ENCODE measurements at regions not wholly inside any gene's neighbourhood (a gene's known extent, or its start where the extent isn't known, plus 50 kb on each side); places are given as distances from the start of the nearest gene placed in this dataset.
"Not testable (repeated sequence)": the region's sequence is repeated elsewhere in the genome, so short reads cannot be mapped to it uniquely, and the experiment has no call there.

DNA sequence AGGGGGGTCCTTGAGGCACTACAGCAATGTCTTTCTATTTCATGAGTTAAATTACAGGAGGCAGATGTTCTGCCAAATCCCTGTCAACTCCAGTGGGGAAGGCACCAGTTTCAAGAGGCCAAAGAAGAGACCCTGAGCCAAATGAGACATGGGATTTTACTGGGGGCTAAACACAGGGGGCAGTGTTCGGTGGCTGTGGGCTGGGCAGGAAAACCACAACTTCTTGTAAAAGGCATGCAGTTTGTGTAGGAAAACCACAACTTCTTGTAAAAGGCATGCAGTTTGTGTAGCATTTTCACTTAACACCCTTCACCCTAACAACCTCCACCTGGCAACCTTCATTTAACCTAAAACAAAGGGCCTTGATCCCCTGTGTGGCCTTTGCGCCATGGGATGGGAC lies 61.0 kb downstream of the POLR2M start:
- no peak for DNase-seq (ENCODE audit: low read depth in 1 of 2, low spot score in 1 of 2)

DNA sequence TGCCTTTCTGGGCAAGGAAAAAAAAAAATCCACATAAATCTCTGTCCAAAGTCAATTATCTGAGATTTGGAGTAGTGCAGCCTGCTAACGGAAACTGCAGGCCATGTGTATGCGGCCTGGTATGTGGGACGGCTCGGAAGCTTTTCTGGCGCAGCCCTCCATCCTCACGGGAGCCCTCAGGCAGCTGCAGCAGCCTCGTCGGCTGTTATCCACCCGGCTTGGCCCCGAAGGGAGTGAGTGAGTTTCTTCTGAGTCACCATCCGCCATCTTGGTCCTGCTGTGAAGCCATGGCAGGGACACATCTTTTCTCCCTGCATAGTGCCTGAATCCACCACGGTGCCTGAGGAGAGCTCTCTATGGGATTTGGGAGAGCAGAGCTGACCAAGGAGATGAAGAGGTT lies 62.8 kb downstream of the POLR2M start:
- DNase-seq (ENCODE audit: low read depth in 1 of 2, low spot score in 1 of 2), result no peak

DNA sequence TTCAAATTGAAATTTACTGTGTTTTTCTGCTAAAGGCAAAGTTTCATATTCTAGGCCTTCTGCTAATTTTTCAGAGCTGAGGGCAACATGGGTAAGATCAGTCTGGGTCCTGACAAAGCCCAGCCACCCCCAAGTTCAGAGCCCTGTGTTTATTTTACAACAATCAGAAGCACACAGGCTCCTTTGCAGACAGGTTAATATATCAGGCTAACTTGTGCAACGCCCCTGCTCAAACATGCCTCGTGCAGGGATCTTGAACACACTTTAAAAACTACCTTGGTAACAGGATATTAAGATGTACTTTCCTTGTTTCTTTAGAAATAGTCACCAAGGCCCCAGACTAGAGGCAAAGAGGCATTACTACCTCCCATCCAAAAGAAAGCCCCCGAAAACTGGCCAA lies 64.0 kb downstream of the POLR2M start:
- no peak for DNase-seq (ENCODE audit: low read depth in 1 of 2, low spot score in 1 of 2)

DNA sequence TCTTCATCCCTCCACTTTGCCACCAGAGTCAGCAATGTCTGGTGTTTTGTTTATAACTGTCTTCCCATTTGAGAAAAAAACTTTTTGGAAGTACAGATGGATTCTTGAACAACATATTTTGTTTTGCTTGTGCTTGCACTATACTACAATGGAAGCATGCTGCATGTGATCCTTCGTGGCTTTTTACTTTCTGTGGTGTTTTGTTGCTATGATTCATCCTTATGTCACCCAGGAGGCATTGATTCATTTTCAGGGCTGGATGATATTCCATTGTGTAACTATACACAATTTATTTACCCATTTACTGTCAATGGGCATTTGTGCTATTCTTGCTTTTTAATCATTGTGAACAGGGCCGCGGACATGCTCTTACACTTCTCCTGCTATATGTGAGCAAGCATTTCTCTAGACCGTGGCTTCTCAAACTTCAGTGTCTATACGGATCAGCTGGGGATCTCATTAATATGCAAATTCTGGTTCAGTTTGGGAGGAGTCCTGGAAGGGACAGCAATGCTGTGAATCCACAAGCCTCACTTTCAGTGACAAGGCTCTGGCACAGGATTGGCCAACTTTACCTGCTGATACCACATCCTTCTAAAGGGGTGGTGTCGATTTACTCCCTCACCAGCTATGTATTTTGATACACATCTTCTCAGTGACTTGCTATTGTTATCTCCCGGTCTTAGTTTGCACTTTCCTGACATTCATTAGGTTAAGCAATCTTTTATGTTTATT lies 65.9 kb downstream of the POLR2M start:
- no peak for DNase-seq (ENCODE audit: low read depth in 1 of 2, low spot score in 1 of 2)

DNA sequence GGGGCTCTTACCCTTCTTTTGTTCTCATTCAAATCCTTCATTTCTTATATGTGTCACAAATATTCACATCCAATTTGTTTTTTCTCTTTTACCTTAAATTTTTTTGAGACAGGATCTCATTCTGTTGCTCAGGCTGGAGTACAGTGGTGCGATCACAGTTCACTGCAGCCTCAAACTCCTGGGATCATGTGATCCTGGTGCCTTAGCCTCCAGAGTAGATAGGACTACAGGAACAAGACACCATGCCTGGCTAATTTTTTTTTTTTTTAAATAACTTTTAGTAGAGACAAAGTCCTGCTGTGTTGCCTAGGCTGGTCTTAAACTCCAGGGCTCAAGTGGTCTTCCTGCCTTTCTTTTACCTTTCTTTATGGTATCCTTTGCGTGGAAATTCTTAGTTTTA lies 66.5 kb downstream of the POLR2M start:
- no peak for DNase-seq (ENCODE audit: low read depth in 1 of 2, low spot score in 1 of 2)

DNA sequence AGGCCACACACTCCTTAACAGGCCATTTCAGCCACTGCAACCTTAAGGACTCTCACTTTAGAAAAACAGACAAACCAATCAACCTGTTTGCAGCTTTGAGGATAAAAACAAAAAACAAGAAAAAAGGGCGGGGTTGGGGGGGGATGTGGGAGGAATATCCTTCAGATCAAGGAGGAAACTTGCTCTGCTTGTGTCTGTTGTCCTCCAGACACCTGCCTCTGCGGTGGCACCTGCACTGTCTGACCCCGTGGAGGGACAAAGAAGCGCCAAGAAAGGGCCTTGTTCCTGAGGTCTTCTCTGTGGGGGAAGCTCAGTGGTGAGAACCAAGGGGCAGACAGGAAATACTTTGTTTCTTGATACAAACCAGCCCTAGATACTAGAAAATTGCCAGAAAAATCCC lies 70.5 kb downstream of the POLR2M start:
- DNase-seq (ENCODE audit: low read depth in 1 of 2, low spot score in 1 of 2), result no peak

DNA sequence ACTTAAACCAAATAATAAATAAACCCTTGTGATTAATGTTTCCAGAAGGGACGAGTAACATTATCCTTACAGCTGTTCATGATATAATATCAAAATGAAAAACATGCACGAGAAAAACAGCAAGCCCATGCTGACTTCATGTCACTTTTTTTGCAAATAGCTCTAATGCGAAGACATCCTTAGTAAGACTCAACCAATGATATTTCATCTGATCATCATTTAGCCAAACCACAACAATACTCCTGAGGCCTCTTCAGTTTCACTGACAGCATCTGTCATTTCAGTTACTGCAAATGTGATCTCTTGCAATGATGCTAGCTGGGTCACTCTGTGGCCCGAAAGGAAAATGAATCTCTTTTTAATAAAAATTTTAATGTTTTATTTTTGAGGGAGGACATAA lies 74.0 kb downstream of the POLR2M start:
- no peak for DNase-seq (ENCODE audit: low read depth in 1 of 2, low spot score in 1 of 2)

DNA sequence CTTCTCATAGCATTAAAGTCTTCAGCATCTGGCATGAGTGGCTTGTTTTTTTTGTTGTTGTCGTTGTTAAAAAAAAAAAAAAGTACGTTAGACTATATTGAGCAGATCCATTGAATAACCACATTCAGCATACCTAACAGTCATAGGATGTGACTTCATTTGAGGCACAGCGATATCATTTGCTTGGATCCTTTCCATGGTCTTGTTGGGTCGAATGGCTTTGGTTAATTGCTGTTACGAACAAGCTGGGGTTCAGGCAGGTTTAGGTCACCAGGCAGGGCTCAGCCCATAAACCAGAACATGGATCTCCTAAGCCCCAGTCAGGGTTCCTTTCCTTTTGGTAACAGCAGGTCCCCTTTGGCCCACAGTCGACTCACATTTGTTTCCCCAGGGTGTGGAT lies 76.2 kb downstream of the POLR2M start:
- no peak for DNase-seq (ENCODE audit: low read depth in 1 of 2, low spot score in 1 of 2)

DNA sequence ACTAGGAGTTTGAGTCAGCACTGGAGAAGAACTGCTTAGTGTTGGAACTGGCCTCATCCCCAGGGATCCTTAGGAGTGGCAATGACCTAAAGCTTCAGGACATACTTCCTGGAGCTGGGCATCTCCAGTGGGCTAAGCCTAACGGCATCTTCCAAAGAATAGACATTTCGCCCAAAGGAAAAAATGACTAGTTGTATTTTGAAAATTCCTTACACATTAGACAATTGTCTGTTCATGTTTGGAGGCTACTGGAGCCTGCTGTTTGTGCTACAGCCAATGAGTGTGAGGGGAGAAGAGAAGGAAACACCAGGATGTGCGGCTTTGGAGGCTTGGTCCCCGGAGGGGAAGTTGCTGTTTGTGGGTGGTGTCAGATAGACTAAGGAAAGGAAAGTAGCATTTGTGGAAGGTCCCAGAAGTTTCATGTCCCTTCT lies 77.6 kb downstream of the POLR2M start:
- no peak for DNase-seq (ENCODE audit: low read depth in 1 of 2, low spot score in 1 of 2)

DNA sequence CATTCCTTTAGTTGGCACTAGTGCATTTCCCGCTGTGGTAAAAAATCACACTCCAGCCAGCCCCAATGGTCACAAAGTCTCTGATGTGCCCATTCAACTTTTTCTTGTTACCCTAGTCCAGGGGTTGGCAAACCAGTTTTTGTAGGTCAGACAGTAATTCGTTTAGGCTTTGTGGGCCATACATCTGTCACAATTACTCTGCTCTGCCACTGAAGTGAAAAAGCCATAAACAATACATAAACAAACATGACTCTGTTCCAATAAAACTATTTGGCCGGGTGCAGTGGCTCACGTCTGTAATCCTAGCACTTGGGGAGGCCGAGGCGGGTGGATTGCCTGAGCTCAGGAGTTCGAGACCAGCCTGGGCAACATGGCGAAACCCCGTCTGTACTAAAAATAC lies 78.5 kb downstream of the POLR2M start:
- DNase-seq (ENCODE audit: low read depth in 1 of 2, low spot score in 1 of 2), result no peak

DNA sequence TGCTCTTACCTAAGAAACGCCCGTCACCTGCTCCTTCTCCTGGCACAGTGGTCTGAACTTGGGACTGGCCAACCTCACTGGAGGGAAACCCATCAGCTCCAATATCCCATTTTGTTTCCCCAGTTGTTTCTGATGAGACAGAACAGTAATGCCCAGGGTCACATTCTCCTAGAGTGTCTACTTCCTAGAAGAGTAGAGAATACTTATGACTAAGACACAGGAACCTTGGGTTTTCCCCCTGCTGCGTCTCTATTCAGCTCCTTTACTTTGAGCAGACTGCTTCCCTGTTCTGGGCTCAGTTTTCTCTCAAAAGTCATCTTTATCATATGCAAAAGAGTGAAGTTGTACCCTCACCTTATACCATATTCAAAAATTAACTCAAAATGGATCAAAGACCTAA lies 79.4 kb downstream of the POLR2M start:
- no peak for DNase-seq (ENCODE audit: low read depth in 1 of 2, low spot score in 1 of 2)

DNA sequence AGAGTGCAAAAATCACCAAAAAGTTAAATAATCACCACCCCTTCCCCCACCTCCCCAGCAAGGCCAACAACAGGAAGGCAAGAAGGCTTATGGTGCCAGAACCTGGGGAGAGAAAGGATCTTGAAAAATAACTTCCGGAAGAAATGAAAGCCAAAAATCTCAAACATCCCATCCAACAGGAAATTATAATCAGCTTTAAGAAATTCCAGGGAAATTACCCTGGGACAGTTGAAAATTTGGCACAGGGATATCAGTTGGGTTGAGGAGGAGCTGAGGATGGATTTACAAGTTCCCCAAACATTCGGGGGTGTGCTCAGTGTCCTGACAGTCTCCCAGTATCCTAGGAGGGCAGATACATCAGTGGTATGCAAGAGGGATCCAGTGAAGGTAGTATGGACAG lies 82.7 kb downstream of the POLR2M start:
- DNase-seq (ENCODE audit: low read depth in 1 of 2, low spot score in 1 of 2), result no peak

DNA sequence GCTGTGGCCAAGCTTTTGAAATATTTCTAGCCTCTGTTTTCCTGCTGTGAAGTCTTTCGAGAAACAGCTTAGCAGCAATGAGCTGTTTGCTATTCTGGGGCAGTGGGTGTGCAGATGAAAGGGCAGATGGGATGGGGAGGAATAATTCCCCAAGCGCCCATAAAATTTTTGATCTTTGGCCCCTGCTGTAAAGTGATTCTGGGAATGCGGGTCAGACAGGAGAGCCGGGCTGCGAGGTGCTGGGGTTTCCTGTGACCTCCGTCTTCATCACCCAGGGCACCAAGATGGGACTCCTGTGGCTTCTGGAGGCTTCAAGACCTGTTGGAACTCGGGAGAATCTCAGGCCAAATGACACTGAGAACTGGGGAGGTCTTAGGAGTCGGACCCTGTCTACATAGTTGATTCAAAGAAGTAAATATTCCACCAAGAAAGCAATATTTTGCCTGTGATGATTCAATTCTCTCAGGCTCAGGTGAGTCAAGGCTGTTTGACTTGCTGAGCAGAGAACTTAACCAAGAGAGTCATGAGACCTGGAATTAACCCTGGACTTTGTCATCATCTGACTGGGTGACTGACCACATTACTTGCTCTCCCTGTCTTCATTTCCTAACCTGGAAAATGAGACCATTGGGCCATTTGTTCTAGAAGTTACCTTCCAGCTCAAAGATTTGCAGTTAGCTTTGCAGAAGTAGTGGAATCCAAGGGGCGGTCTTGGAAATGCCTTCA lies 86.4 kb downstream of the POLR2M start:
- DNase-seq (ENCODE audit: low read depth in 1 of 2, low spot score in 1 of 2), result no peak

DNA sequence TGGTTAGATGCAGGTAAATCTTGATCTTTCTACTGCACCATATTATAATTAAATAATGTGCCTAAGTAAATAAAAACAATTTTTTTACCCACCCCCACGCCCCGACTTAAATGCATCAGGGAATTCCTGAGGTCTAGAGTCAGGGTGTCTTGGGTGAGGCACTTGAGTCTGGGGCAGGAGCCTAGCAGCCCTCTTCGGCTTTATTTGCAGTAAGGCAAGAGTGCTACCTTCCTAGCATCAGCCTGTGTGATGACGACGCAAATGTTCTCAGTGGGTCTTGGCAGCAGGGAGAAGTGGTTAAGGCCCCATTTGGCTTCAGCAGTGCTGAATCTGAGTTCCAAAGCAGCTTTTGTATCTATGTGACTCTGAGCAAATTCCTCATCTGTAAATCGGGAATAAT lies 88.7 kb downstream of the POLR2M start:
- no peak for DNase-seq (ENCODE audit: low read depth in 1 of 2, low spot score in 1 of 2)

DNA sequence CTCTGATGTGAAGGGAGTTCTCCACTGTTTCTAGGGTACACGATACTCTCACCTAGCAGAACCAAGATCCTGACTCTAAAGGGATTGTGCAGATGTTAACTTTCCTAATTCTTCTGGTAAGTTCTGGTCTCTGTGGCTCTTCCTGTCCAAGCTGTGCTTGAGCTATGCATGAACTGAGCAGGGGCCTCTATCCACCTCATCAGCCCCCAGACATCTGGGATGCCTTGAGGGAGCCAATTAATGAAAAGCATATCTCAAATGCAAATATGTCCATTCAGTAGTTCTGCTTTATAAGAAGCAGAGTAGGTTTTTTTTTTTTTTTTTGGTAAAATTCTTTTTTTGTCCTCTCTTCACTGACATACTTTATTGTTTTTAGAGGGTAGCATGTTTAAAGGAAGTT lies 89.6 kb downstream of the POLR2M start:
- no peak for DNase-seq (ENCODE audit: low read depth in 1 of 2, low spot score in 1 of 2)

DNA sequence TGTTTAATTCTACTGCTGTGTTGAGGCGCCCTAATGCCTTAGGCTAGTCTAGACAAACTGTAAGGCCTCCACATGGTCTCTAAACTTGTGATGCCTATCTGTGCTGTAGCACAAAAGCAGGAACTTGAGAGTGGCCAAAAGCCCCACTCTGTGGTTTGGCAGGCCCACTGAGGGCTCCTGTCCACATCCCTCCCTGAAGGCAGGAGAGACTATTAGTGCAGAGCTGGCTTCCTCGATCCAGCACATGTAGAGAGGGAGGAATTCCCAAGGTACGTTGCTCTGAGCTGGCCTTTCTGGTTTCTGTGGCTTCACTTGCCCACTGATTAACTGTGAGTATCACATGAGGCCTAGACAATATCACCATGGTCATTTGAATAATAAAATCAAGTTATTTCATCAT lies 90.6 kb downstream of the POLR2M start:
- DNase-seq (ENCODE audit: low read depth in 1 of 2, low spot score in 1 of 2), result no peak

DNA sequence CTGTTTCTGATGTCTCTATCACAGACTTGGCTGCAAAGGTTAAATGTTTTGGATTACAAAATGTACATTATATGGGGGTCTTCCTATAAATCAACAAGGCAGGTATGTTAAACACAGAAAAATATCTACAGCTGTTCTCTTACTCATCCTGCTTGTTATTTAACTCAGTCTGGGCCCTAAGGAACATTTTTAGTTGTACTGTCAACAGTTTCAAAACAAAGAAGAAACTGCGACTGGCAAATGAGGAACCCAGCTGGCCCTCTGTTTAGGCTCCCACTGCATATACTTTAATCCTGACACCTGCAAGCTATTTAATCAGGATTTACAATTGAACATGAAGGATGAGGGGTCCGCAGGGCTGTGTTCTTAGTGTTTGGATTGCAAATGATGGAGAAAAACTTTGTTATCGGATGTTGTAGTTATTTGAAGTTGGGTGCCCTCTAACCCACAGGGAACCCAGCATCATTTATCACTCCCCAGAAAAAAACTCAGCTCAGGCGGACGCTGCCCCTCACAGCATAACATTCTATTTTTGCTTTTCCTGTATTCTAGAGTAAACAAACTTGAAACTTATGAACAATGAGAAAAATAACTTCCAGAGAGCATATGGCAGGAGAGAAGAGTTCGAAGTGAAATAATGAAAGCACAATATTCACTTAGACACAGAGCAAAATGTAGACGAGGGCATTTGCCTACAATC lies 91.2 kb downstream of the POLR2M start:
- no peak for DNase-seq (ENCODE audit: low read depth in 1 of 2, low spot score in 1 of 2)

DNA sequence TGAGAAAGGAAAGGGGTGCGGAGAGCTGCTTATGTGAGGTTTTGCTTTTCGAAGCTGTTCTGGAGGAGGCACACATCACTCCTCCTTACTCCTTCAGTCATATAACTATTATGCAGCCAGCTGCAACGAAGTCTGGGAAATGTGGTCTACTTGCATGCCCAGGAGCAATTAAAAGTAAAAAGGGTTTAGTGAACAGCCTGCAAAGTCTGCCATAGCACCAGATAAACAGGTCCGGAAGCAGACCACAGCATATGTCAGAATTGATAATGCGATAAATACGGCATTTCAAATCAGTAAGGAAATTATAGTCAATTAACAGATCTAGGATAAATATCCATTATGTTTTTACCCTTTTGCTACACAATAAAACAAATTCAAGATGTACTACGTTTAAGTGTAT lies 99.5 kb downstream of the POLR2M start:
- DNase-seq (ENCODE audit: low read depth in 1 of 2, low spot score in 1 of 2), result no peak

DNA sequence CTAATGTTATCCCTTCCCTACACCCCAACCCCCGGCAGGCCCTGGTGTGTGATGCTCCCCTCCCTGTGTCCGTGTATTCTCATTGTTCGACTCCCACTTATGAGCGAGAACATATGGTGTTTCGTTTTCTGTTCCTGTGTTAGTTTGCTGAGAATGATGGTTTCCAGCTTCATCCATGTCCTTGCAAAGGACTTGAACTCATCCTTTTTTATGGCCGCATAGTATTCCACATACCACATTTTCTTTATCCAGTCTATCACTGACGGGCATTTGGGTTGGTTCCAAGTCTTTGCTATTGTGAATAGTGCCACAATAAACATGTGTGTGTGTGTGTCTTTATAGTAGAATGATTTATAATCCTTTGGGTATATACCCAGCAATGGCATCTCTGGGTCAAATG lies 102.8 kb downstream of the POLR2M start:
- not testable (repeated sequence) for DNase-seq (ENCODE audit: low read depth in 1 of 2, low spot score in 1 of 2)

DNA sequence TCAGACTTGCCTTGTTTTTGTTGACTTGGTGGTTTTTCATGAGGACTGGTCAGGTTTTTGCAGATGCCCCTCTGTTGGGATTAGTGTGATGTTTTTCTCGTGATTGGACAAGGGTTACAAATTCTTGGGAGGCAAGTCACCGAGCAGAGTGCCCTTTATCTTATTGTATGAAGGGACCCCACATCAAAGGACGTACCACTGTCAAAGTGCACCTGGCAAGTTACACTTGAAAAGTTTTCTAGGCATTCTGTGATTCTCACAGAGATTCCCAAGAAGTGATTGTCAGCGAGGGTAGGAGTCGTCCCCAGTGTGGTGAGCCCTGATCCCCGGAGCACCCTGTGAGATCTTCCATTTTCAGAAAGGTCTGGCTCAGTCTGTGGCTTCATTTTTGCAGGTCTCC lies 110.1 kb downstream of the POLR2M start:
- DNase-seq (ENCODE audit: low read depth in 1 of 2, low spot score in 1 of 2), result no peak

DNA sequence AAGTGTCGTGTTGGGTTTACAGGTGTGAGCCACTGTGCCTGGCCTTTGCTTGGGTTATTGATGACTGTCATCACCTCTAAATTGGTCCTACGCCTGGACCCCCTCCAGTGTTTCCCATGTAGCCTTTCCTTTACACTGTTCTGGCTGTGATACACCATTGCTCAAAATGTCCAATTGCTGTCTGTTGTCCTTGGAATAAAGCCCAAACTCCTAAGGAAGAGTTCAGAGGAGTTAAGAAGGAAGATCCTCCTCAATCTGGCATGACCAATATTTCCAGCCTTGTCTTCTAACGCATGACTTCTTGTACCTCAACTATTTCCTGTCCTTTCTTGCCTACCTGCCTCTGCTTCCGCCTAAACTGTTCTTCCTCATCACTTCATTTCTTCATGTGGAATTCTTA lies 113.1 kb downstream of the POLR2M start:
- no peak for DNase-seq (ENCODE audit: low read depth in 1 of 2, low spot score in 1 of 2)

DNA sequence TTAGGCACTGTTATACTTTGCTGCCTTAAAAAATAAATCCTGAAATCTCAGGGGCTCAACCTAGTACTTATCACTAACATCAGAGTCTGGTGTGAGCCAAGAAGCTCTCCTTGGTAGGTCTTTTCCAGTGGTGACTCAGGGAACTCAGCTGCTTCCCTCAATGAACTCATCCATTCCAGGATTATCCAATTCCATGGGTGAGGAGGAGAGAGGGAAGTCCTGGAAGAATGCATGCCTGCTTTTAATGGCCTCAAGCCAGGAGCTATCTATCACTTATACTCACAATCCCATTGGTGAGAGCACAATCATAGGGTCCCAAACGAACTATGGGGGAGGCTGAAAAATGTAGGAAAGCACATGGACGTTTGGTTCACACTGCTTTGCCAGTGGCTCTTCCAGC lies 113.6 kb downstream of the POLR2M start:
- DNase-seq (ENCODE audit: low read depth in 1 of 2, low spot score in 1 of 2), result no peak
